Mesothelial cell of epicardium (in vitro differentiated cells): ENCODE measurements at regions not wholly inside any gene's neighbourhood (a gene's known extent, or its start where the extent isn't known, plus 50 kb on each side); places are given as distances from the start of the nearest gene placed in this dataset.

Source experiments
- DNase-seq, 2 experiments: peaks; one replicate each; pipeline ENCODE4 v3.0.0; 2021; ENCODE audit warnings: low spot score in 2 of 2; ENCODE audit not compliant: unreplicated experiment in 2 of 2
- H3K27ac Mint-ChIP-seq: 2 replicates; pipeline ENCODE4 v1.8.0; 2021; ENCODE audit warnings: mixed read lengths
- H3K27me3 Mint-ChIP-seq: 2 replicates; pipeline ENCODE4 v1.8.0; 2021; ENCODE audit warnings: low read depth, mixed read lengths
- H3K36me3 Mint-ChIP-seq: 2 replicates; pipeline ENCODE4 v1.8.0; 2021; ENCODE audit warnings: mixed read lengths
- H3K4me1 Mint-ChIP-seq: 2 replicates; pipeline ENCODE4 v1.8.0; 2021; ENCODE audit warnings: mixed read lengths
- H3K4me3 Mint-ChIP-seq: 2 replicates; pipeline ENCODE4 v1.8.0; 2021; ENCODE audit warnings: mild to moderate bottlenecking, moderate library complexity, mixed read lengths
- H3K9me3 Mint-ChIP-seq: 2 replicates; pipeline ENCODE4 v1.8.0; 2021; ENCODE audit warnings: mixed read lengths
- TF ChIP-seq, protein P1 (sequence below): fragments of 200-600 bp; sonication (generic); IDR thresholded peaks from one replicate; pipeline ENCODE4 v1.5.0; 2021; ENCODE audit warnings: antibody characterized with exemption; ENCODE audit not compliant: unreplicated experiment

DNA sequence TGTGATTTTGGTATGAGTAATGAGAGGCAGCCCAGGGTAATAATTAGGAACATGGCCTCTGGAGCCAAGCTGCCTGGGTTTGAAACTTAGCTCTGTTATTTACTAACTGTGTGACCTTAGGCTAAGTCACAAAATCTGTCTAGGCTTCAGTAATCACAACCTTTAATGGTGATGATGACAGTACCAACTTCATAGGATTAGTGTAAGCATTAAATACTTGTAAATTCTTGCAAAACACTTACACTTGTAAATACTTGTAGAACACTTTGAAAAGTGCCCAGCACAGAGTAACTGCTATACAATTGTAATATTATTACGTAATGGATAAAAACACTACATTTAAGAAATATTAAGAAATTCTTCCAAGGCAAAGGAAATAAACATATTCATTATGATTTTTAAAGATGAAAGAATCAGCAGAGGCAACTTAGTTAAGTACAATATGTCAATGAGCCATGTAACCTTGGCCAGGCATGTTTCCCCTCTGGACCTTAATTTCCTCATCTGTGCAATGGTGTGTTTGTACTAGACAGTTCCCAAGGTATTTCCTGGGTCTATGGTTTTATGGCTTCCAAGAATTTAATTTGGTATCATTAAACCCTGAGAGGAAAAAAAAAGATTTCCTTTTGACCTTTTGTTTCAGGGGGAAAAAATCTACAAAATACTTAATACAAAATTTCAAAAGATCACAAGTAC, 628.5 kb upstream of the KLHL1 start:
- no peaks in the 10 kb centered on the region for H3K4me1 Mint-ChIP-seq
- no peak overlapping the region for H3K4me3 Mint-ChIP-seq
- H3K9me3 Mint-ChIP-seq = no peaks in the 10 kb centered on the region
- TF ChIP-seq, protein P1, sequence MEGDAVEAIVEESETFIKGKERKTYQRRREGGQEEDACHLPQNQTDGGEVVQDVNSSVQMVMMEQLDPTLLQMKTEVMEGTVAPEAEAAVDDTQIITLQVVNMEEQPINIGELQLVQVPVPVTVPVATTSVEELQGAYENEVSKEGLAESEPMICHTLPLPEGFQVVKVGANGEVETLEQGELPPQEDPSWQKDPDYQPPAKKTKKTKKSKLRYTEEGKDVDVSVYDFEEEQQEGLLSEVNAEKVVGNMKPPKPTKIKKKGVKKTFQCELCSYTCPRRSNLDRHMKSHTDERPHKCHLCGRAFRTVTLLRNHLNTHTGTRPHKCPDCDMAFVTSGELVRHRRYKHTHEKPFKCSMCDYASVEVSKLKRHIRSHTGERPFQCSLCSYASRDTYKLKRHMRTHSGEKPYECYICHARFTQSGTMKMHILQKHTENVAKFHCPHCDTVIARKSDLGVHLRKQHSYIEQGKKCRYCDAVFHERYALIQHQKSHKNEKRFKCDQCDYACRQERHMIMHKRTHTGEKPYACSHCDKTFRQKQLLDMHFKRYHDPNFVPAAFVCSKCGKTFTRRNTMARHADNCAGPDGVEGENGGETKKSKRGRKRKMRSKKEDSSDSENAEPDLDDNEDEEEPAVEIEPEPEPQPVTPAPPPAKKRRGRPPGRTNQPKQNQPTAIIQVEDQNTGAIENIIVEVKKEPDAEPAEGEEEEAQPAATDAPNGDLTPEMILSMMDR = no peak
- DNase-seq = no peak
- no peaks in the 10 kb centered on the region for H3K36me3 Mint-ChIP-seq
- no peaks in the 10 kb centered on the region for H3K27me3 Mint-ChIP-seq
- H3K27ac Mint-ChIP-seq = no peak overlapping the region

DNA sequence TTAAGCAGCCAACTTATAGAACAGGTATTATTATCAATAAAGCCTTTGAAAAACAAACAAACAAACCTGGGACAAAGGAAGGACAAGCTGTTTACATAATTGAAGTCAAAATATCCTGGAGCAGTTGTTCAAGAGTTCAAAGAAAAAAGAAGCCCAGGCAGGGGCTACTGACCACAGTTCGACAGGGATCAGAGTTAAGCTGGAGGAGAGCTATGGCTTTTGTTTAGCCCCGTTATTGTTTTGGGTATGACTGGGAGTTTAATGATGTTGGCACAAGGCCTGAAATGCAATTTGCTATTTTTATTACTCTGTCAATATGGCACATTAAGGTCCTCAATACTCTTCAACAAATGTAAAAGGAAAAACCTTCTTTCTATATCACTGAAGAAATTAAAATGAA, 624.4 kb upstream of the KLHL1 start:
- TF ChIP-seq, protein P1 = no peak
- H3K27ac Mint-ChIP-seq = no peak overlapping the region
- H3K4me3 Mint-ChIP-seq = no peak overlapping the region
- DNase-seq = no peak
- no peaks in the 10 kb centered on the region for H3K9me3 Mint-ChIP-seq
- no peaks in the 10 kb centered on the region for H3K4me1 Mint-ChIP-seq
- no peaks in the 10 kb centered on the region for H3K27me3 Mint-ChIP-seq
- no peaks in the 10 kb centered on the region for H3K36me3 Mint-ChIP-seq

DNA sequence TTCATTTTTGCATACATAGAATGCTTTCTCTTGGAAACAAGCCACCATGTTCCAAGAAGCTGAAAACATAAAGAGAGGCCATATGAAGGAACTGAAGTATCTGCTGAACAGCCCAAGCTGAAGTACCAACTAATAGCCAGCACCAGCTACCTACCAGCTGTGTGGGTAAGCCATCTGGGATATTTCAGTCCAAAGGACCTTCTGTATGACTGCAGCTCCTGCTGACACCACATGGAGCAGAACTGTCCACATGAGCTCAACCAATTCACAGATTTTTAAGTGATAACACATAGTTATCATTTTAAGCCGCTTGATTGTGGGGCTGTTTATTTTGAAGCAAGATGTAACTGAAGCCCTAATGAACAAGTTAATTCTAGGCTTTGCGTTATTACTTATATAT, 621.1 kb upstream of the KLHL1 start:
- H3K27ac Mint-ChIP-seq = no peak overlapping the region
- H3K36me3 Mint-ChIP-seq = no peaks in the 10 kb centered on the region
- TF ChIP-seq, protein P1 = no peak
- H3K4me3 Mint-ChIP-seq = no peak overlapping the region
- peaks cover 6% of the 10 kb centered on the region for H3K4me1 Mint-ChIP-seq
- H3K9me3 Mint-ChIP-seq = no peaks in the 10 kb centered on the region
- DNase-seq = no peak
- H3K27me3 Mint-ChIP-seq = no peaks in the 10 kb centered on the region

DNA sequence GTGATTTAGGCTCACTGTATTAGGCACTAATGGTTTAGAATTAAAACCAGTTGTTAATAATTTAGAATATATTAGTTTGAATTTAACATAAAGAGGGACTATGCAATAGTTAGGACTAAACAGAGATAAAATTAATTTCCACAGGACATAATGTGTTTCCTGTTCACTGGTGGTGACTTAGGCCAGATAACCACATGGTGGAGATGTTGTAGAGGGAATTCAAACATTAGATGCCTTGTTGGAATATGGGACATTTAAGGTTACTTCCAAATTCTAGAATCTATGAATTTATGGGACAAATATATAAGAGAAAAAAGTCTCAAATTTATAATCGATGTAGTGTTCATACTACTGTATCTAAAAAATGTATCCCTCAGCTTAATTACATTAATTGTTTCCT, 615.5 kb upstream of the KLHL1 start:
- no peak overlapping the region for H3K27ac Mint-ChIP-seq

DNA sequence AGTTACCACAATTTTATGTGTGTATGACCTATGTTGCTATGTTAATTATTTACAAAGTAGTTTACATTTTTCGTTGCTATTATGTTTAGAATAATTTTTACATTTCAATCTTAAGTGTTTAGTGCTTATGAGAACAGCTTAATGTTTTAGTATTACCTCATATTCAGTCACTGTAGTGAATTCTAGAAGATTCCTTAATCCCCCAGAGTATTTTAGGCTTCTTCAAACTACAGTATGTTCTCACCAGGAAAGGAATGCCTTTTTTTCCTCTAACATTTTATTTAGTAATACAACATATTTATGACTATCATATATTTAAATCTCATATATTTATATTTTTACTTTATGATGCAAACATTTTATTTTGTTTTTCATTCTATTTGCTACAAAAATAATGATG, 612.1 kb upstream of the KLHL1 start:
- DNase-seq = no peak
- TF ChIP-seq, protein P1 = no peak
- H3K9me3 Mint-ChIP-seq = no peaks in the 10 kb centered on the region
- H3K36me3 Mint-ChIP-seq = no peaks in the 10 kb centered on the region
- H3K4me1 Mint-ChIP-seq = peaks cover 6% of the 10 kb centered on the region
- no peaks in the 10 kb centered on the region for H3K27me3 Mint-ChIP-seq
- H3K27ac Mint-ChIP-seq = no peak overlapping the region
- H3K4me3 Mint-ChIP-seq = no peak overlapping the region

More for the DNA sequence above, 615.5 kb upstream of the KLHL1 start:
- DNase-seq = no peak
- TF ChIP-seq, protein P1 = no peak
- peaks cover 6% of the 10 kb centered on the region for H3K4me1 Mint-ChIP-seq
- H3K27me3 Mint-ChIP-seq = no peaks in the 10 kb centered on the region
- no peaks in the 10 kb centered on the region for H3K36me3 Mint-ChIP-seq
- H3K9me3 Mint-ChIP-seq = no peaks in the 10 kb centered on the region
- no peak overlapping the region for H3K4me3 Mint-ChIP-seq
